GM12892 (cell line): ENCODE measurements at regions not wholly inside any gene's neighbourhood (a gene's known extent, or its start where the extent isn't known, plus 50 kb on each side); places are given as distances from the start of the nearest gene placed in this dataset.

Experiments used
- DNase-seq: peaks from one replicate; pipeline ENCODE4 v3.0.0; 2011; ENCODE audit not compliant: insufficient read length
- FAIRE-seq: peaks from 2 replicates; lab custom pipeline; 2011; peaks lifted over from hg19 to GRCh38; lab: Jason Lieb, UNC
- POLR2A ChIP-seq: IDR thresholded peaks from 2 replicates; pipeline ENCODE4 v1.6.1; 2011; ENCODE audit warnings: low read depth, low read length, control low read depth
- POLR2AphosphoS5 ChIP-seq: IDR thresholded peaks from 2 replicates; pipeline ENCODE4 v1.6.1; 2011; ENCODE audit warnings: low read depth, low read length, control low read depth
- TAF1 ChIP-seq: IDR thresholded peaks from 2 replicates; pipeline ENCODE4 v1.6.1; 2011; ENCODE audit warnings: low read depth, mild to moderate bottlenecking, control low read depth, low read length, borderline replicate concordance

GRCh38 chr5:63894690-63895089 lies 67.6 kb downstream of the HTR1A start:
- FAIRE-seq (no peak), DNase-seq (no peak)
- TF ChIP-seq POLR2AphosphoS5 (no peak), TAF1 (no peak), POLR2A (no peak)

DNA sequence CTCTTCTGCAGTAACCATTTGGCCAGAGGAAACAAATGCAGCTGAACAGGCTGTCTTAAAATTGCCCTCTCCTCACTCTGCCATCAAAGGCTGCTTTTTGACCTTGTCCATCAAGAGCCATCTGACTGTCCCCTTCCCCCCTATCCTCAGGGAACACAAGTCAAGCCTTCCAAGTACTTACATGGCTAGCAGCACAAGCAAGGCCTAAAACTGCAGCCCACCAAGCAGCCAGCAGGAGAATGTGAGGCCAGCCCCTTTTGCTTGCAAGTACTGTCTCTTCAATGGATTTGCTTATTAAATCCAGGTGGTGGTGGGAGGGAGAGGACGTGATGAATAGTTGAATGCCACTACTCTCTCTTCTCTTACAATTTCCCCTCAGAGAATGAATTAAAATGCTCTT lies 83.5 kb downstream of the HTR1A start:
- no peak for FAIRE-seq
- DNase-seq: no peak
- TF ChIP-seq TAF1 (no peak), POLR2AphosphoS5 (no peak), POLR2A (no peak)

DNA sequence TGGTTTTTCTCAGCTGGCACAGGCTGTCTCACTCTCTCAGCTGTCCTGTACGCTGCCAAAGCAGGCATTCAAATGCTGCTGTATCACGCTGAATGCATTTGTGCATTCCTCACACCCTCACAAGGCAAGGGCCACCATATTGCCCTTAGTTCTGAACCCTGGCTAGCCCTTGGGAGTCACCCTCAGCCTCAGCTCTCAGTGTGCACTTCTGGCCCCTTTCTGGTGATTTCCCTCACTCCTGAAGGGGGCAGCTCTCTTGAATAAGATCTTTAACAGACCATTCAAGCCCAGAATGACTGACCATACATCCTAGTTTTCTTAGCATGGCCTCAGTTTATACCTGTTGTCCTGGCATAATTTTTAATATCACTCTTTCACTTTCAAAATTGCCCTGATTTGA lies 84.3 kb downstream of the HTR1A start:
- no peak for FAIRE-seq
- TF ChIP-seq POLR2AphosphoS5: no peak
- TF ChIP-seq POLR2A: no peak
- no peak for TF ChIP-seq TAF1
- no peak for DNase-seq

DNA sequence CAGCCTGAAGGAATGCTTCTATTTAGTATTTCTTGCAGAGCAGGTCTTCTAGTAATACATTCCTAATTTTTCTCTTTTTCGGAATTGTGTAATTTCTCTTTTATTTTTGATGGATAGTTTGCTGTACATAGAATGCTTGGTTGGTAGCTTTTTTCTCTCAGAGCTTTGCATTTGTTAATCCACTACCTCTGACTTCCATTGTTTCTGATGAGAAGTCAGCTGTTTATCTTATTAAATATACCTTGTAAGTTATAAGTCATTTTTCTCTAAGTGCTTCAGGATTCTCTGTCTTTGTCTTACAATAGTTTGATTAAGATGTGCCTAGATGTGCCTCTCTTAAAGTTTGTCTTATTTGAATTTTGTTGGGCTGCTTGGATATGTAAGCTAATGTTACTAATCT lies 101.9 kb downstream of the HTR1A start:
- no peak for TF ChIP-seq TAF1
- TF ChIP-seq POLR2AphosphoS5: no peak
- no peak for TF ChIP-seq POLR2A
- DNase-seq (no peak), FAIRE-seq (no peak)

GRCh38 chr5:63854076-63854475 lies 108.2 kb downstream of the HTR1A start:
- TF ChIP-seq TAF1: no peak
- no peak for TF ChIP-seq POLR2AphosphoS5
- TF ChIP-seq POLR2A: no peak
- DNase-seq (no peak), FAIRE-seq (no peak)

- DNase-seq (no peak), FAIRE-seq (no peak)
- TF ChIP-seq TAF1: no peak
- TF ChIP-seq POLR2A: no peak
- no peak for TF ChIP-seq POLR2AphosphoS5
These were observed 119.1 kb downstream of the HTR1A start for GRCh38 chr5:63843190-63843589.

- FAIRE-seq: no peak
These were observed 124.8 kb downstream of the HTR1A start for GRCh38 chr5:63837437-63837836.

DNA sequence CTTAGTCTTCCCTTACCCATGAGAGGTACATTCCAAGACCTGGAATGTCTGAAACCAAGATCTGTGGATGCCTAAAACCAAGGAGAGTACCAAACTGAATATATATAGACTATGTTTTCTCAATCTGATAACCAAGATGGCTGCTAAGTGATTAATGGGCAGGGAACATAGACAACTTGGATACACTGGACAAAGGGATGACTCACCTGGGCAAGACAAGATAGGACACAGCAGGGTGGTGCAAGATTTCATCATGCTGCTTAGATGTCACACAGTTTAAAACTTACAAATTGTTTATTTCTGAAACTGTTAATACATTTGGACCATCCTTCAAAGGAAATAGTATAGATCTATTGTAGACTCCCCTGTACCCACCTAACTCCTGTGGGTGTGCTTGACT lies 130.9 kb downstream of the HTR1A start:
- DNase-seq (no peak), FAIRE-seq (no peak)
- TF ChIP-seq POLR2A (no peak), POLR2AphosphoS5 (no peak), TAF1 (no peak)

More at GRCh38 chr5:63837437-63837836, 124.8 kb downstream of the HTR1A start:
- DNase-seq: no peak
- no peak for TF ChIP-seq POLR2A
- no peak for TF ChIP-seq TAF1
- no peak for TF ChIP-seq POLR2AphosphoS5

DNA sequence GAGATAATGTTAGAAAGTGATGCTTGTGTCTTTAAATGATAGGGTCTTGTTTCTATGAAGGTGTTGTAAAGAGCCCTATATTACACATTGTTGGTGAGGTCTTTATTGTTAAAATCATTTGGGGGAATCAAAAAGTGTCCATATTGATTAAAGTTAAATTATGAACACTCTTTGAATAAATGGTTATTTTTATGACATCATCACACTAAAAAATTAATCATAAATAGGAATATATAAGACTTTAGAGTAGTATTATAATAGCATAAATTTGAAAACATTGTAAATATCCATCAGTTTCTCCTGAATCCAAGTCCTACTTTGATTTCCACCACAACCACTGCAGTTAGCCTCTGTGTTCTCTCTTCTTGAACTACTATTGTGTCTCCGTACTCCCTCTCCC lies 136.3 kb downstream of the HTR1A start:
- TF ChIP-seq POLR2AphosphoS5: no peak
- DNase-seq (no peak), FAIRE-seq (no peak)

DNA sequence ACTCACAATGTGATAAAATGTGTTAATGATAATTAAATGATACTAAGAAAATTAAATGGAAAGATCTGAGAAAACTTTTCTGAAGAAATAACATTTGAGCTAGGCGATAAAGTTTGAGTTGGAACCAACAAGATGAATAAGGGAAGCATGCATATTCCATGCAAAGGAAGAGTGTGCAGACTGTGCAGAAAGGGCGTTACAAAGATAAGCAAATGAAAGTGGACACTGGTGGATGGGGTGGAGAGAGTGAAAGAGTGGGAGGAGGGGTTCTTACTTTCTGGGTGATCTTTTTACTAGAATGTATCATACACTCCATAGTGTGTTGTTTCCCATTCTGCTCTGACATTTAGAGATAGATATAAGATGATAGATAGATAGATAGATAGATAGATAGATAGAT lies 138.7 kb downstream of the HTR1A start:
- FAIRE-seq (no peak), DNase-seq (no peak)
- TF ChIP-seq POLR2AphosphoS5: no peak
- TF ChIP-seq POLR2A: no peak
- TF ChIP-seq TAF1: no peak

DNA sequence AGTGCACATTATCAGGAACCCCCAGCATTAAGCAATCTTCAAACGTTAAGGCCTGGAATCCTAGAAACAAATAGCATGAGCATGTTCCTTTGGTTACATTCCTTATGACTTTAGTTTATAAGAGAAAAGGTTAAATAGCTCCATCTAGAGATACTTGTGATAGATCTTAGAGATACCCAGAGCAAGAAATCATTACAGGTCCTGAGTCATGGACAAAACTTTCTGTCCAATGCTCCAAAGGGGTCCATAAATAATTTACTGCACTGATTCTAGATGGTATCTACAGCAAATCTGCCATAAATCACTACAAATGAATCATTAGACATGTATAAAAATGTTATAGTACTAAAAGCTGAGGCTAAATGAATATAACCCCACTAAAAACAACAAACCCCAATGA lies 139.6 kb downstream of the HTR1A start:
- no peak for FAIRE-seq
- no peak for DNase-seq
- TF ChIP-seq TAF1 (no peak), POLR2AphosphoS5 (no peak)

GRCh38 chr5:63820577-63820976 lies 141.7 kb downstream of the HTR1A start:
- DNase-seq: no peak
- no peak for FAIRE-seq
- no peak for TF ChIP-seq POLR2A
- TF ChIP-seq POLR2AphosphoS5: no peak
- no peak for TF ChIP-seq TAF1

DNA sequence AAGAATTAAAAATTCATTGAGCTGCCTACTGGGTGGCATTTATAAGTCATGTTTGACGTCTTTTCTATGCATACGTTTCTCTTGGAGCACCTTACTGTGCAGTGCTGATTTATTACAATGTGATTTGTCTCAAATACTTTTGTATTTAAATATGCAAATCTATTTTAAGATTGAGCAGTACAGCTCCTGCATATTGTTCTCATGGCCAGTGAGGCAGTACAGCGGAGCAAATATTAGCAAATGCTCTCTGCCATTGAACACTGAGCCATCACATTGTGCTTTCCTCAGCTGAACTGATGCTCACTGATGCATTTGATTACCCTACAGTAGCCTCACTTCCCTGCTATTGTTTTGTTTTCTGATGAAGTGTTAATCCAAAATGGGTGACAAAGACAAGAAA lies 149.6 kb downstream of the HTR1A start:
- TF ChIP-seq POLR2AphosphoS5: no peak
- no peak for TF ChIP-seq POLR2A
- no peak for TF ChIP-seq TAF1
- DNase-seq (no peak), FAIRE-seq (no peak)
